HCT116 (cell line): ENCODE measurements at regions not wholly inside any gene's neighbourhood (a gene's known extent, or its start where the extent isn't known, plus 50 kb on each side); places are given as distances from the start of the nearest gene placed in this dataset.

Source experiments
- CBX3 ChIP-seq: IDR thresholded peaks from 2 replicates; pipeline ENCODE4 v1.6.1; 2012; ENCODE audit warnings: low read depth
- CTCF ChIP-seq, 3 experiments: fragments of 200-600 bp in 1 of 3; sonication (generic) in 1 of 3; IDR thresholded peaks in 2 of 3; conservative IDR thresholded peaks in 1 of 3; 2 replicates each; pipeline ENCODE4 v1.5.1; 2012 to 2017; ENCODE audit warnings: low read depth in 2 of 3, low read length in 2 of 3, antibody characterized with exemption in 1 of 3, borderline replicate concordance in 1 of 3, control low read depth in 1 of 3, mild to moderate bottlenecking in 1 of 3, mixed read lengths in 1 of 3, mixed run types in 1 of 3, moderate library complexity in 1 of 3; ENCODE audit not compliant: insufficient read depth in 1 of 3
- EZH2phosphoT487 ChIP-seq: fragments of 200-600 bp; IDR thresholded peaks from 2 replicates; pipeline ENCODE4 v1.6.1; 2018; ENCODE audit warnings: antibody characterized with exemption, borderline replicate concordance
- FOSL1 ChIP-seq: IDR thresholded peaks from 2 replicates; pipeline ENCODE4 v1.6.1; 2012; ENCODE audit warnings: low read depth
- POLR2A ChIP-seq: IDR thresholded peaks from 2 replicates; pipeline ENCODE4 v1.7.0; 2011; ENCODE audit warnings: borderline replicate concordance; ENCODE audit not compliant: insufficient read depth, insufficient read length; ENCODE audit errors: extremely low read depth
- POLR2AphosphoS5 ChIP-seq: IDR thresholded peaks from 2 replicates; pipeline ENCODE4 v1.6.1; 2011; ENCODE audit warnings: mild to moderate bottlenecking, low read depth, low read length, moderate library complexity
- RAD21 ChIP-seq: IDR thresholded peaks from 2 replicates; pipeline ENCODE4 v1.6.1; 2012; ENCODE audit warnings: low read depth, mild to moderate bottlenecking
- SIN3A ChIP-seq: IDR thresholded peaks from 2 replicates; pipeline ENCODE4 v1.6.1; 2012; ENCODE audit warnings: low read depth
- YY1 ChIP-seq: IDR thresholded peaks from 2 replicates; pipeline ENCODE4 v1.6.1; 2011; ENCODE audit warnings: low read length, low read depth, moderate library complexity, mild to moderate bottlenecking; ENCODE audit not compliant: insufficient replicate concordance; ENCODE audit errors: extremely low read depth

- TF ChIP-seq CBX3 = no peak
- TF ChIP-seq POLR2A = no peak
- no peak for TF ChIP-seq EZH2phosphoT487
- TF ChIP-seq CTCF (IDR thresholded peaks at IDR 0.05 in 2 of 3, conservative IDR thresholded peaks at IDR 0.05 in 1 of 3; ENCODE audit: borderline replicate concordance in 1 of 3, insufficient read depth in 1 of 3, low read depth in 2 of 3, low read length in 2 of 3) = no peak
- no peak for TF ChIP-seq FOSL1
- no peak for TF ChIP-seq SIN3A
- no peak for TF ChIP-seq RAD21
- no peak for TF ChIP-seq POLR2AphosphoS5
- TF ChIP-seq YY1 = no peak
Observed at GRCh38 chr1:239761509-239761908, 330.2 kb upstream of the FMN2 start.
